Astrocyte of the spinal cord (primary cell): ENCODE measurements at regions not wholly inside any gene's neighbourhood (a gene's known extent, or its start where the extent isn't known, plus 50 kb on each side); places are given as distances from the start of the nearest gene placed in this dataset.

Source experiments
- DNase-seq: peaks from one replicate; pipeline ENCODE4 v3.0.0; 2011; ENCODE audit warnings: low read depth, low spot score
- H3K4me3 ChIP-seq: 2 replicates; pipeline ENCODE4 v1.5.1; 2011; ENCODE audit warnings: low read depth, mild to moderate bottlenecking, low read length, moderate library complexity
- in situ Hi-C: cut with HindIII; loops from 2 replicates; pipeline ENCODE4 v1.10.0; 2017; ENCODE audit warnings: low sequenced_read_pairs
- TF ChIP-seq, protein P1 (sequence below): IDR thresholded peaks from 2 replicates; pipeline ENCODE4 v1.5.1; 2012; ENCODE audit warnings: low read depth, mild to moderate bottlenecking, low read length, inconsistent platforms

DNA sequence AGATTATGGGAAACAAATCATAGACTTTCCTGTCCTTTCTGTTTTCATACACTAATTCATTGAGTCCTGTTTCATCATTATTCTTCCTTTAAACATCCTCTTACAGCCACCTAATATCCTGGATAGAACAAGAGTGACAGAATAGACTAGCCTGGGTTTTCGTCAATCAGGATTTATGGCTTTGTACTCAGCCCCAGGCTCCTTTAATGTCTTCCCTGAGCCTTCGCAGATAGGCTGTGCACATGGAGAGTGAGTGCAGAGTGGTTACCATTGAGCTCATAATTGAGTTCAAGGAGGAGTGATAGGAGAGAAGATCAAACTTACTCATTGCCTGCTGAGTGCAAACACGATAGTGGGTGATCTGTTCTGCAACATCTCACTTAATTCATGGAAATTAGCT lies 304.9 kb downstream of the TDRD3 start:
- in situ Hi-C loops: no loop called here

DNA sequence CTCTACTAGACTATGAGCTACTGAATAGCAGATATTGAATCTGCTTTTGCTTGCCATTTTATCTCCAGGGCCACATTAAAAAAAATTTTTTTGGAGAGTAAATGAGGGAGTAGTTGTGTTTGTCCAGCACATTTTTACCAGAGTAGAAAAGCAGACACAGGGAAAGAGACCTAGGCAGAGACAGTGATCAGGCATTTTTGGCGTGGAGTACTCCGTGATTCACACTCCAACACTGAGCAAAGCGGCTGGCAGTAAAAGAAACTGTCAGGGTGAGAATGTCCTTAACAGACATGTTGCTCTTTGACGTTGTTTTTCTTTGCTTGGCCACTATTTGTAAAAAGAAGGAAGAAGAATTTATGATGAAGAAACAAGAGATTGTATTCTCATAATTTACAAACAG lies 304.0 kb downstream of the TDRD3 start:
- in situ Hi-C loops: no loop called here
- no peak for DNase-seq
- TF ChIP-seq, protein P1, sequence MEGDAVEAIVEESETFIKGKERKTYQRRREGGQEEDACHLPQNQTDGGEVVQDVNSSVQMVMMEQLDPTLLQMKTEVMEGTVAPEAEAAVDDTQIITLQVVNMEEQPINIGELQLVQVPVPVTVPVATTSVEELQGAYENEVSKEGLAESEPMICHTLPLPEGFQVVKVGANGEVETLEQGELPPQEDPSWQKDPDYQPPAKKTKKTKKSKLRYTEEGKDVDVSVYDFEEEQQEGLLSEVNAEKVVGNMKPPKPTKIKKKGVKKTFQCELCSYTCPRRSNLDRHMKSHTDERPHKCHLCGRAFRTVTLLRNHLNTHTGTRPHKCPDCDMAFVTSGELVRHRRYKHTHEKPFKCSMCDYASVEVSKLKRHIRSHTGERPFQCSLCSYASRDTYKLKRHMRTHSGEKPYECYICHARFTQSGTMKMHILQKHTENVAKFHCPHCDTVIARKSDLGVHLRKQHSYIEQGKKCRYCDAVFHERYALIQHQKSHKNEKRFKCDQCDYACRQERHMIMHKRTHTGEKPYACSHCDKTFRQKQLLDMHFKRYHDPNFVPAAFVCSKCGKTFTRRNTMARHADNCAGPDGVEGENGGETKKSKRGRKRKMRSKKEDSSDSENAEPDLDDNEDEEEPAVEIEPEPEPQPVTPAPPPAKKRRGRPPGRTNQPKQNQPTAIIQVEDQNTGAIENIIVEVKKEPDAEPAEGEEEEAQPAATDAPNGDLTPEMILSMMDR: no peak
- no peak overlapping the region for H3K4me3 ChIP-seq

More for the DNA sequence above, 304.9 kb downstream of the TDRD3 start:
- no peak for DNase-seq
- TF ChIP-seq, protein P1: no peak
- H3K4me3 ChIP-seq: no peak overlapping the region

DNA sequence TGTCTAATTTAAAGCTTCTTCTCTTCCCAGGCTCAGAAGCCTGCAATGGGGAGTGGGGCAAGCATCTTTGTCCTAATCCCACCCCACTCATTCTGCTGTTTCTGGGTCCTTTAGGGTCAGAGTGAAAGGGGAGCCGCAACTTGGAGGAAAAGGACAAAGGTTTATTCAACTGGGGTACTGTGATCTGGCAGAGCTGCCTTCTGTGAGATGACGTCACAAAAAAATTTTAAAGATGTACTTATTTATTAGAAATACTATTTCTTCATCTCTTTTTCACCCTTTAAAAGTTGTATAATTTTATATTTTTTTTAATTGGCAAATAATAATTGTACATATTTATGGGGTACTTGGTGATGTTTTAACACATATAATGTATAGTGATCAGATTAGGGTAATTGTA lies 302.6 kb downstream of the TDRD3 start:
- no peak overlapping the region for H3K4me3 ChIP-seq
- no peak for DNase-seq
- TF ChIP-seq, protein P1: no peak
- in situ Hi-C loops: no loop called here

DNA sequence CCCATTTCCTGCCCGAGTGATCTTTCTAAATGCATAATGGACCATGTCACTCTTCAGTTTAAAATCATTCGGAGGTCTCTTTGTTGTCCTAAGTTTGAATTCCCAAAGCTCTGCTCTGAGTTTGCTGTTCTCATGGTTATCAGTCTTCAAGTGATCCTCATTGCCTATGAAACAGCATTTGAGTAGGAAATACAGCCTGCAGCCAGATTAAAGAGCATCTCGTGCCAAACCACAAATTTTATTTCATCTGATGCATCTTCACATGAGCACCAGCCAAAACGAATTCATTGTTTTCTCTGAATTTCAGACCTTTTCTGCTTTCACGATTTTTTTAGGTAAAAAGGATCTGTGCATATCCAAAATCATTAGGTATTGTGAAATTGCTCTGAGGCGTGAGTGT lies 299.6 kb downstream of the TDRD3 start:
- no peak for DNase-seq
- H3K4me3 ChIP-seq: no peak overlapping the region
- in situ Hi-C loops: no loop called here
- TF ChIP-seq, protein P1: no peak

DNA sequence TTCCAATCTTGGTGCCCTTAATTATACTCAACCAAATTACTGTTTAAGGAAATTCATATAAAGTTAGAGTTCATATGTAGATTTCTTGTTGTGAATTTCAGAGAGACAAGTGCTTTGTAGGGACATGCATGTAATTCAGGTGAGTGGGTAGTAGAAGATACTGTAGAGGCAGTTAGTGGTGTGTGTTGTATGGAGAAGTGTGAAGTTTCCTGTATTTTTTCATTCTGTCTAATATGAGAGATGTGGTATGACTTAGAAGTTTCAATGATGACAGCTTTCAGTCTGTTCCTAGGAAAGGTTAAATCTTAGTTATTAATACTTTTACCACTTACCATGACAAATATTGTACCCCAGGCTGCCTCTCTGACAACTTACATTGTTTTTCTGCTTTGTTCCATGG lies 294.2 kb downstream of the TDRD3 start:
- in situ Hi-C loops: no loop called here

DNA sequence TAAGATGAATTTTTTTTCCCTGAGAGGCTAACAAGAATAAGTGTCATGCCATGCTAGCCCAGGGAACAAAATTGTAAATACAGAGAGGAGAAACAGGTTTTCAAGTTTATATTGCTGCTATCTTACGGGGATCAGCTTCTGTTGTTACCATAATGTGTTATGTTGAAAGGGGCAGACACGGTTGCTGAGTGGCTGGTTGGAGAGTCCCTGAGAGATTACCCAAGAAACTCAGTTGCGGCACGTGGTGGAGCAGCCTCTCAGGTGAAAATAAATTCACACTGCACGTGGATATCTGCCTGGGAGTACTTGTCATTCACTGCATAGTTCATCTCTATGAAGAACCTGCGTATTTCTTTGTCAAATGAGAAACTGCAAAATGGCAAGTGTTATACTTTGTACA lies 293.6 kb downstream of the TDRD3 start:
- no peak for DNase-seq
- TF ChIP-seq, protein P1: no peak
- in situ Hi-C loops: no loop called here
- H3K4me3 ChIP-seq: no peak overlapping the region

More for the DNA sequence above, 294.2 kb downstream of the TDRD3 start:
- DNase-seq: no peak
- H3K4me3 ChIP-seq: no peak overlapping the region
- TF ChIP-seq, protein P1: no peak

DNA sequence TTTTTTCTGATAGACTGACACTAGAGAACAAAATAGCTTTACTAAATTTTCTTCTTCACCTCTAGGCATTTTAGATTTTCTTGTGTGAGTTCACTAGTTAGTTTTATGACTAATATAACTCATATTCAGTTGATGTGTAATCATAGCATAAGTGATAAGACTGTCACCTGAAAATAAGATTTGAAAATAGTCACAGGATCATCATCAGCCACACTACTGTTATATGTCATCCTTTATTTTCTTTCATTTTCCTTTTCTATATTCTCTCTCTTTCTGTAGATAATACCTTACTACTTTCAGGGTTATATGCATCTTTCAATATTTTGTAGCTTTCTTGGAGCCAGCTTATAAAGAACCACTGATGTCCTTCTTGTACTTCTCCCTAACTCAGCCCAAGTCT lies 292.6 kb downstream of the TDRD3 start:
- H3K4me3 ChIP-seq: no peak overlapping the region
- TF ChIP-seq, protein P1: no peak
- DNase-seq: no peak
- in situ Hi-C loops: no loop called here
